Mucosa of rectum (tissue), 2 donors: ENCODE measurements at regions not wholly inside any gene's neighbourhood (a gene's known extent, or its start where the extent isn't known, plus 50 kb on each side); places are given as distances from the start of the nearest gene placed in this dataset.

Source experiments
- H3K27ac ChIP-seq, 2 donors: one replicate each; pipeline ENCODE4 v1.7.0; 2013; ENCODE audit warnings: inconsistent platforms in 2 of 2, low read depth in 2 of 2, low read length in 2 of 2
- H3K27me3 ChIP-seq, 2 donors: one replicate each; pipeline ENCODE4 v1.7.0; 2013; ENCODE audit warnings: low read length in 2 of 2; ENCODE audit not compliant: control insufficient read depth in 2 of 2, insufficient read depth in 2 of 2
- H3K36me3 ChIP-seq, 2 donors: one replicate each; pipeline ENCODE4 v1.7.0; 2013; ENCODE audit warnings: low read length in 2 of 2; ENCODE audit not compliant: control insufficient read depth in 2 of 2, insufficient read depth in 2 of 2
- H3K4me1 ChIP-seq, 2 donors: one replicate each; pipeline ENCODE4 v1.7.0; 2013; ENCODE audit warnings: low read length in 2 of 2, mild to moderate bottlenecking in 1 of 2; ENCODE audit not compliant: control insufficient read depth in 2 of 2, insufficient read depth in 2 of 2
- H3K4me3 ChIP-seq, 2 donors: one replicate each; pipeline ENCODE4 v1.7.0; 2013; ENCODE audit warnings: low read length in 2 of 2
- H3K9ac ChIP-seq, 2 donors: one replicate each; pipeline ENCODE4 v1.7.0; 2013; ENCODE audit warnings: low read length in 2 of 2, low read depth in 1 of 2, mild to moderate bottlenecking in 1 of 2
- H3K9me3 ChIP-seq, 2 donors: one replicate each; pipeline ENCODE4 v1.7.0; 2013; ENCODE audit warnings: low read length in 2 of 2; ENCODE audit not compliant: control insufficient read depth in 2 of 2
- donor health status: healthy.
- donor health status: Normal muscosa, but diverticular disease.

DNA sequence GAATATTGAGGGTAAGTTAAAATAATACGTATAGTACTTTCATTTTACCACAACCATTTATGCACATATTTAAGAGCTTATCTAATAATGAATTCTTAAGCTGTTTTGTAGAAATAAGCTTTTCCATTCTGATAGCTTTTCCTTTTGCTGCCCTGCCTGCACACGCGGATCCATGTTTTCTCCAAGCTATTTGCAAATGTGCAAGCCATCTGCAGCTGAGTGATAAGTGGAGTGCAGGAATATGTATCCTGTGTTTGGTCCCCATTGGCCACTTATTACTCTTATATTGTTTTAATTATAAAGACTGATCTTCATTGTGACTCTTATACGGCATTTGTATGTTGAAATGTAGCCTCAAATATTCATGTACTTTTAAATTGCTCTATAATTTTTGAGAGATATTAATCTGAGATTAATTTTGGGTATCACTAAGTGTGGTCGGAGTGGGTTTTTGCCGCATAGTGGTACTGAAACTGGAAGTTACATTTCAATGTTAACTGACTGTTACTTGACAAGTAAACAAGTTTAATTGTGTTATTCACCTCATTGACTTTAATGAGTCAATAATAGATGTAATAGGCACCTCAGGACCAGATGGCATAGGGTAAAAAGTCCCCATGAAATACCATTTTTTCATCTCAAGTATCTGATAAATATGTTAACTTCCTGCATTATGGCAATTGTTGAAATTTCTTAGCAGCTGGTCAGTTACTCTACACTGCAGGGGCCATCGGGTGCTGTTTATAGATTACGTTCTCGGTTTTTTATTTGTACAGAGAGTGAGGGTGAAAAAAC, 1567.4 kb downstream of the EFNB2 start:
- H3K27me3 ChIP-seq = no peaks in the 10 kb centered on the region
- H3K4me1 ChIP-seq = no peaks in the 10 kb centered on the region
- H3K4me3 ChIP-seq = no peak overlapping the region
- H3K36me3 ChIP-seq = no peaks in the 10 kb centered on the region
- H3K9ac ChIP-seq = no peak overlapping the region
- H3K9me3 ChIP-seq = no peaks in the 10 kb centered on the region
- H3K27ac ChIP-seq = no peak overlapping the region

DNA sequence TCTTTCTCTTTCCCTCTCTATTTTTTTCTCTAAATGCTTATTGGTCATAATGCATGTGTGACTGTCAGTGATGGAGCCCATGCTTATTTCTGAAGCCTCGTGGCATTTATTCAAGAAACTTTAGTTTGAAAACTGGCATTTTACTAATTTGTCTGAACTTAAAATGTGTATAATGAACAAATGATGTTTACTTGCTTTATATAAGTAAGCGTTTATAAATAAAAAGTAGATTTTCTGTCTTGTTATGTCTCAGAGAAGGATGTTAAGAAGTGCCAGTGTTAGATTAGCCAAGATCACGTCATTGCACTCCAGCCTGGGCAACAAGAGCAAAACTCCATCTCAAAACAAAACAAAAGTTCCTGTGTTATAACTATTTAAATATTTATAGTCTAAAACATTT, 1568.1 kb downstream of the EFNB2 start:
- Histone ChIP-seq H3K4me3 (no peak overlapping the region), H3K27me3 (no peaks in the 10 kb centered on the region), H3K27ac (no peak overlapping the region), H3K9me3 (no peaks in the 10 kb centered on the region), H3K4me1 (no peaks in the 10 kb centered on the region), H3K9ac (no peak overlapping the region), H3K36me3 (no peaks in the 10 kb centered on the region)

DNA sequence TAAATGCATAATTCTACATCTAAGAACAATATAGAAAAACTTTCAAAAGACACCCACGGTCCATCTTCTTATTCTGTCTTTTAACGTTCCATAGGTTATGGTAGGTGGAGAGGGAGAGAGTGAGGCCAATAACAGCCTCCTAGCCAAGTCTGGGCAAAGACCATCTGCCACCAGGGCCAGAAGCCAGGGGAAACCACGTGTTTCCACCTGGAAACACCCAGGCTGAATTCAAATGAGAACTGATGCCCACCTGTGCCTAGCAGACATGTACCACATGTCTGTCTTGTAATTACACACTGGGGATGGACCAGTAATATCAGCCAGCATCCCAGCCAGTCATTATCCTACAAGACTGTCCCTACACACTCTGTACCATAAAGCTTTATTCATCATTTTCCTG, 1573.1 kb downstream of the EFNB2 start:
- Histone ChIP-seq H3K9ac (no peak overlapping the region), H3K36me3 (no peaks in the 10 kb centered on the region), H3K4me3 (no peak overlapping the region), H3K27me3 (no peaks in the 10 kb centered on the region), H3K4me1 (no peaks in the 10 kb centered on the region), H3K27ac (no peak overlapping the region), H3K9me3 (no peaks in the 10 kb centered on the region)

DNA sequence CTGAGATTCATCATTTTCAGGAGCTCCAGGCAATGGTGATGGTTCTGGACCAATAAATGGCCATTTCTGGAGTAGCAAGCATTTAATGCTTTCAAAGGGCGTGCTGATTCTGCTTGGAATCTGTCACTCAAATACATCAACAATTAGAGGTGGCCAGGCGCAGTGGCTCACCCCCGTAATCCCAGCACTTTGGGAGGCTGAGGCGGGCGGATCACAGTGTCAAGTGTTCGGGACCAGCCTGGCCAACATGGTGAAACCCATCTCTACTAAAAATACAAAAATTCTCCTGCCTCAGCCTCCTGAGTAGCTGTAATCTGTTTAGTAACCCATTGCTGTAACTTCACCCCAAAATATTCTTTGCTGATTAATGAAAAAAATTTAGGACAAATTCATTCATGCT, 1574.2 kb downstream of the EFNB2 start:
- Histone ChIP-seq H3K4me1 (no peaks in the 10 kb centered on the region), H3K4me3 (no peak overlapping the region), H3K9ac (no peak overlapping the region), H3K36me3 (no peaks in the 10 kb centered on the region), H3K27ac (no peak overlapping the region), H3K27me3 (no peaks in the 10 kb centered on the region), H3K9me3 (no peaks in the 10 kb centered on the region)

DNA sequence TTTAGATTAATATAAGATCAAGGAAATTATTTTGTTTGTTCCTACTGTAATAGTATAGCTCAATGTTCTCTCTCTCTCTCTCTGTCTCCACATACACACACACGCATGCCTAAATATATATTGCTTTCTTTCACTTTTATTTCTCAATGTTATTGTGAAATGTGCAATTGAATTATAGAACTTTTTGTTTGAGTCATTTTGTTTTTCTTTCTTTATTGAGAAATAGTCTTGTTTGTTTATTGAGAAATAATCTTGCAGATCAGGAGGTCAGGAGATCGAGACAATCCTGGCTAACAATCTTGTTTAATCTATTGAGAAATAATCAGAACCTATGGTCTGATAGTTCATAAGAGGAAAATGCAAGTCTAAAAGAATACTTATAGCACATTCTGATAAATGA, 1581.3 kb downstream of the EFNB2 start:
- Histone ChIP-seq H3K36me3 (no peaks in the 10 kb centered on the region), H3K4me3 (no peak overlapping the region), H3K27ac (no peak overlapping the region), H3K27me3 (no peaks in the 10 kb centered on the region), H3K9me3 (no peaks in the 10 kb centered on the region), H3K4me1 (no peaks in the 10 kb centered on the region), H3K9ac (no peak overlapping the region)

DNA sequence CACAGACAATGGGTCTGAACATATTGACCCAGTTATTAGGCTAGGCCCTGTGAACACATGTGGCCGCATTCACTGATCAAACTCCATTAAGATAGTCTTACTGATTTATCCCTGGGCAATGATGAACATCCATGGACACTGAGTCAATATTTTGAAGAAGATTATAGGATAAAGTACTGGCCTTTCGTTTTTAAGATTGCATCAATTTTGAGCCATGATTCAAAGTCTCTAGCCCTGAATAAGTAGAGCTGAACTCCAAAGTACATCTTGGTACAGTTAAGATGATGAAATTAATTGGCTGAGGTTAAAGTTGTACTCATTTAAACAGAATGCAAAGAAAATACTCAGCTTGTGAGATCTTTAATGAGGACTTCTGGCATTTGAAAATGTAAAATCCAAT, 1581.9 kb downstream of the EFNB2 start:
- no peak overlapping the region for H3K4me3 ChIP-seq
- H3K9ac ChIP-seq = no peak overlapping the region
- no peaks in the 10 kb centered on the region for H3K27me3 ChIP-seq
- H3K4me1 ChIP-seq = no peaks in the 10 kb centered on the region
- H3K27ac ChIP-seq = no peak overlapping the region
- H3K36me3 ChIP-seq = no peaks in the 10 kb centered on the region
- H3K9me3 ChIP-seq = no peaks in the 10 kb centered on the region

DNA sequence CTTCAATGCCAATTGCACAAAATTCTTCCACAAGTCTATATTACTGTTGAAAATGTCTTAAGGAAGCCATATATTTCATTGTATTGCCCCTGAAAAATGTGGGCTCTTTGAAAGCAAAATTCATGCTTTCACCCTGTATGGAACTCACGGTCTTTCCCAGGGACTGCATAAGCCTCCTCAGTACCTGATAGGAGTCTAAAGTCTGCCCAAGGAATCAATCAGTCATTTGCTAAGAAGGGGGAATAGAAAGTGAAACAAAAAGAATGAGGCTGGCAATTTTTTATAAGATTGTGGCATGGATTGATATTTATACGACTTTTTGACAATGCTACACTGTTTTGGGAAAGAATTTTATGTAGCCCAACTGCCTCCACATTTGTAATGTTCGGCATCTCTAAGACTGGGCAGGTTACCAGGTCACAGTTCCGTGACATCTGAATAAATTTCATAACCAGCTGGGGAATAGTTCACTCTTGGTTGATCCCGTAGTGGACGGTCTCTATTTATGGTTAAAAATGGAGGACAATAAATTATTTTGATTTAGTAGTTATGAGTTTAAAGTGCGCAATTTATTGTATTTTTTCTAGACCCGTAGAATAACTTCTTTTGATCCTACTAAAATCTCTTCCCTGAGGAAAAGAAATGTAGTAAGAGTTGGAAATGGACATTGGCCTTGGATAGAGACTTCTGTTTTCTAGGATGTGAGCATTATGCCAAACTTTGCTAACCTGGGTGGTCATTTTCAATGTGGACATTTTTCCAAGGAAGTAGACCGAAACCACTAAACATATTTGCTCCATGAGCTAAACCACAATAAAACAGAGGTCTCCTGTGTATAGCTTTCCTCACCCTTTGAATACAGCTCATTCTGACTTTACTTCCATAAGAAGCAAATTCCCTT, 1585.4 kb downstream of the EFNB2 start:
- no peak overlapping the region for H3K27ac ChIP-seq
- H3K9ac ChIP-seq = no peak overlapping the region

DNA sequence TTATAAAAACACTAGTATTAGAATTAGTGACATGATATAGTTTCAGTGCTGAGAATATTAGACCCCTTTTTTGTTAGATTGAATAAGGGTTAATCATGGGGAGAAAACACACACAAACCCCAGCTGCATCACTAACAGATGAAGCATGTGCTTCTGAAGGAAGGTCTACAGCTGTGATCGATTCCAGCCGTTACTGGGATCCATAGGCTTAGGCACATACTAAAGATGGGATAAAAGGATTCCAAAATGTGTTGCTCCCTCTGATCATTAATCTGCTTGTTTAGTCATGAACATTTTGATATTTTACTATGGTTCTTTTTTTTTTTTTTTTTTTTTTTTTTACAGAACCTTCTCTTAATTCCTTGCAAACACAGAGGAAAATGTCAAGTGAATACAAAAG, 1591.3 kb downstream of the EFNB2 start:
- no peaks in the 10 kb centered on the region for H3K4me1 ChIP-seq
- no peaks in the 10 kb centered on the region for H3K27me3 ChIP-seq
- no peaks in the 10 kb centered on the region for H3K36me3 ChIP-seq
- no peaks in the 10 kb centered on the region for H3K9me3 ChIP-seq
- H3K4me3 ChIP-seq = no peak overlapping the region
- H3K27ac ChIP-seq = no peak overlapping the region
- H3K9ac ChIP-seq = no peak overlapping the region

More for the DNA sequence above, 1585.4 kb downstream of the EFNB2 start:
- Histone ChIP-seq H3K4me3 (no peak overlapping the region), H3K27me3 (no peaks in the 10 kb centered on the region), H3K9me3 (no peaks in the 10 kb centered on the region), H3K36me3 (no peaks in the 10 kb centered on the region), H3K4me1 (no peaks in the 10 kb centered on the region)

DNA sequence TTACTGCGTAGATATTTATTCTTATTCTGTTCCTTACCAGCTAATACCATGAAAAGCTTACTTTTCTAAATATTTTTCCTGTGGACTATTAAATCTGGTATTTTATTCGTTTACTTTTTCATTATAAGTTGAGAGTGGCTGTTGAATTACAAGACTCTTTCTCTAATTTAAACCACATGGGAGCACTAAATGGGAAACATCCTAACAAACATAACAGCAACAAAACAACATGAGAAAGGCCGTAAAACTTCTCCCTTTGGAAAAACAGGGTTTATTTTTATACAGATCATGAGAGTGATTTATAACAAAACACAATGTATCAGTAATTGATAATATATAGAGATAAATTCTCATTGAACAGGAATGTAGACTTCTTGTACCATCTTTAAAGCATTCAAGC, 1592.1 kb downstream of the EFNB2 start:
- no peaks in the 10 kb centered on the region for H3K4me1 ChIP-seq
- no peak overlapping the region for H3K27ac ChIP-seq
- H3K36me3 ChIP-seq = no peaks in the 10 kb centered on the region
- no peaks in the 10 kb centered on the region for H3K27me3 ChIP-seq
- H3K9me3 ChIP-seq = no peaks in the 10 kb centered on the region
- H3K4me3 ChIP-seq = no peak overlapping the region
- no peak overlapping the region for H3K9ac ChIP-seq

DNA sequence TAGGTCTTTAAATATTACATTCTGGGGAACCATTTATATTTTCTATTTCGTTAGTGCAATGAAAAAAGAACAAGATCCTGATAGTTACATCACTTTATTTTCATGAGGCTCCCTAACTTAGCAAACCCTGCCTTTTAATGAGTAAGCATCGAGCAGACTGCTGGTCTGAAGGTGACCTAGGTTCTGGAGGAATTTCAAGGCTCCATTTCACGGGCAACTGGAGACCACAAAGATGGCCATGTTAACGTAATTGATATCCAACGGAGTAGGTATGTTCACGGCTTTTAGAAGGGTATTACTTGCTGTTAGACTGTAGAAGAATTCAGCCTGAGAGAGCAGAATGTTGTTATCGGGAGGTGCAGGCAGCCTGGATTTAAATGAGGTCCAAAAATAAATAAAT, 1597.6 kb downstream of the EFNB2 start:
- H3K27ac ChIP-seq = no peak overlapping the region
- no peaks in the 10 kb centered on the region for H3K27me3 ChIP-seq
- no peaks in the 10 kb centered on the region for H3K36me3 ChIP-seq
- no peaks in the 10 kb centered on the region for H3K9me3 ChIP-seq
- no peak overlapping the region for H3K4me3 ChIP-seq
- H3K4me1 ChIP-seq = no peaks in the 10 kb centered on the region
- no peak overlapping the region for H3K9ac ChIP-seq
